Stimulated activated effector memory CD8-positive, alpha-beta T cell treated with anti-CD3 and anti-CD28 coated beads, Interleukin-12 subunit alpha, Interleukin-12 subunit beta, amount 100 ng/mL, for 72 hours (primary cell): ENCODE measurements at regions not wholly inside any gene's neighbourhood (a gene's known extent, or its start where the extent isn't known, plus 50 kb on each side); places are given as distances from the start of the nearest gene placed in this dataset.
"Not testable (repeated sequence)": the region's sequence is repeated elsewhere in the genome, so short reads cannot be mapped to it uniquely, and the experiment has no call there.

Source experiments
- ATAC-seq: fragments of 150-1000 bp; cut with Tn5 transposase; 2 replicates; pipeline ENCODE4 v1.10.0; 2021
- DNase-seq, 2 donors: peaks; one replicate each; pipeline ENCODE4 v3.0.0; 2021 to 2022; ENCODE audit warnings: low spot score in 2 of 2
- H3K27ac Mint-ChIP-seq: one replicate; pipeline ENCODE4 v1.8.0; 2022; ENCODE audit warnings: mild to moderate bottlenecking, mixed read lengths
- H3K36me3 Mint-ChIP-seq: one replicate; pipeline ENCODE4 v1.8.0; 2022; ENCODE audit warnings: mild to moderate bottlenecking, mixed read lengths
- H3K4me1 Mint-ChIP-seq: one replicate; pipeline ENCODE4 v1.8.0; 2022; ENCODE audit warnings: mixed read lengths
- H3K4me3 Mint-ChIP-seq: one replicate; pipeline ENCODE4 v1.8.0; 2022; ENCODE audit warnings: mild to moderate bottlenecking, mixed read lengths
- H3K9me3 Mint-ChIP-seq: one replicate; pipeline ENCODE4 v1.8.0; 2022; ENCODE audit warnings: mixed read lengths

GRCh38 chr4:177494791-177495190, 52.6 kb upstream of the AGA start:
- Mint-ChIP-seq H3K4me1 (no peaks in the 10 kb centered on the region), H3K4me3 (no peak overlapping the region), H3K27ac (no peak overlapping the region), H3K9me3 (no peaks in the 10 kb centered on the region), H3K36me3 (no peaks in the 10 kb centered on the region)
- DNase-seq (no peak), ATAC-seq (no peak)

DNA sequence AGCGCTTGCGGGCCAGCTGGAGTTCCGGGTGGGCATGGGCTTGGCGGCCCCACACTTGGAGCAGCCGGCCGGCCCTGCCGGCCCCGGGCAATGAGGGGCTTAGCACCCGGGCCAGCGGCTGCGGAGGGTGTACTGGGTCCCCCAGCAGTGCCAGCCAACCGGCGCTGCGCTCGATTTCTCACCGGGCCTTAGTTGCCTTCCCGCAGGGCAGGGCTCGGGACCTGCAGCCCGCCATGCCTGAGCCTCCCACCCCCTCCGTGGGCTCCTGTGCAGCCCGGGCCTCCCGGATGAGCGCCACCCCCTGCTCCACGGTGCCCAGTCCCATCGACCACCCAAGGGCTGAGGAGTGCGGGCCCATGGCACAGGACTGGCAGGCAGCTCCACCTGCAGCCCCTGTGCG, 53.4 kb upstream of the AGA start:
- H3K4me1 Mint-ChIP-seq, H3K27ac Mint-ChIP-seq, H3K4me3 Mint-ChIP-seq, ATAC-seq, DNase-seq, H3K36me3 Mint-ChIP-seq, H3K9me3 Mint-ChIP-seq: not testable (repeated sequence)

GRCh38 chr4:177499537-177499936, 57.3 kb upstream of the AGA start:
- Mint-ChIP-seq H3K36me3 (no peaks in the 10 kb centered on the region), H3K4me3 (no peak overlapping the region), H3K9me3 (no peaks in the 10 kb centered on the region), H3K4me1 (peaks cover 8% of the 10 kb centered on the region), H3K27ac (no peak overlapping the region)
- DNase-seq = no peak
- ATAC-seq = no peak

DNA sequence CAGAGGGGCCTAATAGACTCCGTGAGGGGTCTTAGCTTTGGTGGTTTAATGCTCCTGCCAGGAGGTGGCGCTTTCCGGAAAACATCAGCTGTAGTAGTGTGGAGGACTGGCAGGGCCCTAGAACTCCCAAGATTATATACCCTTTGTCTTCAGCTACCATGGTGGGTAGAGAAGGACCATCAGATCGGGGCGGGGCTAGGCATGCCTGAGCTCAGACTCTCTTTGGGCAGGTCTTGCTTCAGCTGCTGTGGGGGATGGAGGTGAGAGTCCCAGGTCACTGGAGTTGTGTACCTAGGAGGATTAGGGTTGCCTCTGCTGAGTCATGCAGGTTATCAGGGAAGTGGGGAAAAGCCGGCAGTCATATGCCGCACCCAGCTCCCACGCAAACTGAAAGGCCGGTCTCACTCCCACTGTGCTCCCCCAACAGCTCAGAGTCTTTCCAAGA, 63.0 kb upstream of the AGA start:
- H3K4me3 Mint-ChIP-seq = no peak overlapping the region
- no peak overlapping the region for H3K27ac Mint-ChIP-seq
- H3K4me1 Mint-ChIP-seq = peaks cover 8% of the 10 kb centered on the region
- H3K36me3 Mint-ChIP-seq = no peaks in the 10 kb centered on the region
- ATAC-seq (no peak), DNase-seq (no peak)
- H3K9me3 Mint-ChIP-seq = no peaks in the 10 kb centered on the region

- Mint-ChIP-seq H3K4me1 (no peaks in the 10 kb centered on the region), H3K36me3 (no peaks in the 10 kb centered on the region), H3K4me3 (no peak overlapping the region), H3K9me3 (no peaks in the 10 kb centered on the region), H3K27ac (no peak overlapping the region)
- DNase-seq = no peak
- ATAC-seq = no peak
Observed at GRCh38 chr4:177508662-177509061, 66.4 kb upstream of the AGA start.

- no peaks in the 10 kb centered on the region for H3K9me3 Mint-ChIP-seq
- no peaks in the 10 kb centered on the region for H3K36me3 Mint-ChIP-seq
- H3K27ac Mint-ChIP-seq = no peak overlapping the region
- no peak for DNase-seq
- ATAC-seq = no peak
- H3K4me3 Mint-ChIP-seq = no peak overlapping the region
- no peaks in the 10 kb centered on the region for H3K4me1 Mint-ChIP-seq
Observed at GRCh38 chr4:177509226-177509745, 67.0 kb upstream of the AGA start.

DNA sequence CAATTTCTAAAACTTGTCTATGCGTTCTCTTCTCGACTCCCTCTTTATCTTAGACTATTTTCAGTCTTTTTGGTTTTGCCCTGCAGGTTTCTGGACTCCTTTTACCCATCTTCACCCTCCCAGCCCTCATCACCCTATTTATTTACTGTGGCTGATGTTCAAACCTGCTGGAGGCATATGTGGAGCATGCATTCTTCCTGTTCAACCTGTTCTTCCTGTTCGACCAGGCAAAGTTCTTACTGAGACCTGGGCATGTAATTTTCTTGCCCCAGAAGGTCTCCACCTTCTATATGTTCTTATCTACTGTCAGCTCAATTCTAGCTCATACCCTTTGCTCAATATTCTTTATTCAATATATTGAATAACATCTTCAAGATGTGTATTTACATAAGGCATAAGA, 69.4 kb upstream of the AGA start:
- Mint-ChIP-seq H3K4me1 (no peaks in the 10 kb centered on the region), H3K36me3 (no peaks in the 10 kb centered on the region), H3K4me3 (no peak overlapping the region), H3K9me3 (no peaks in the 10 kb centered on the region), H3K27ac (no peak overlapping the region)
- DNase-seq (no peak), ATAC-seq (no peak)

DNA sequence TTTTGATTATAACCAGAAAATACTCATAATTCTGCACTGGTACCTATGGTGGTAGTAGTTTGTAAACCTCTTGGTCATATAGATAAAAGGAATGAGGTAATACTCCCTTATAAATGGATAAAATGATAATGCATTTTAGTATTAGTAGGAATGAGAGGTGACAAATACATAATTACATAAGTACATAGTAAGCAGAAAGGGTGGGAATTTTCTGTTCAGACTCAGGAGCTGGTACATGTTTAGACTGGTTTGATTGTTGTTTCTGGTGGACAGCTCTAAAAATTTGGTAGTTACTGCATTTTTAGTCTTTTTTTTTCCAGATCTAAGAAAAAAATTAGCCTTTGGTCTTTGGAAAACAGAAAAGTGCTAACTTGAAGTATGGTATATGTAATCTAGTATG, 70.4 kb upstream of the AGA start:
- H3K27ac Mint-ChIP-seq = no peak overlapping the region
- H3K9me3 Mint-ChIP-seq = no peaks in the 10 kb centered on the region
- H3K4me3 Mint-ChIP-seq = no peak overlapping the region
- DNase-seq = no peak
- H3K36me3 Mint-ChIP-seq = no peaks in the 10 kb centered on the region
- no peak for ATAC-seq
- H3K4me1 Mint-ChIP-seq = no peaks in the 10 kb centered on the region

GRCh38 chr4:177517862-177518261, 75.6 kb upstream of the AGA start:
- no peak overlapping the region for H3K27ac Mint-ChIP-seq
- peaks cover under 1% of the 10 kb centered on the region for H3K9me3 Mint-ChIP-seq
- ATAC-seq = no peak
- H3K4me3 Mint-ChIP-seq = no peak overlapping the region
- no peaks in the 10 kb centered on the region for H3K36me3 Mint-ChIP-seq
- DNase-seq = no peak
- no peaks in the 10 kb centered on the region for H3K4me1 Mint-ChIP-seq

- Mint-ChIP-seq H3K36me3 (no peaks in the 10 kb centered on the region), H3K4me3 (no peak overlapping the region), H3K9me3 (peaks cover 4% of the 10 kb centered on the region), H3K4me1 (no peaks in the 10 kb centered on the region), H3K27ac (no peak overlapping the region)
- DNase-seq = no peak
- ATAC-seq = no peak
Observed at GRCh38 chr4:177519481-177520260, 77.4 kb upstream of the AGA start.

- Mint-ChIP-seq H3K9me3 (no peaks in the 10 kb centered on the region), H3K4me3 (no peak overlapping the region), H3K36me3 (no peaks in the 10 kb centered on the region), H3K27ac (no peak overlapping the region), H3K4me1 (no peaks in the 10 kb centered on the region)
- DNase-seq (no peak), ATAC-seq (no peak)
Observed at GRCh38 chr4:177528620-177529019, 86.4 kb upstream of the AGA start.

GRCh38 chr4:177530561-177530960, 88.3 kb upstream of the AGA start:
- no peaks in the 10 kb centered on the region for H3K4me1 Mint-ChIP-seq
- no peaks in the 10 kb centered on the region for H3K36me3 Mint-ChIP-seq
- H3K4me3 Mint-ChIP-seq = no peak overlapping the region
- no peaks in the 10 kb centered on the region for H3K9me3 Mint-ChIP-seq
- DNase-seq (no peak), ATAC-seq (no peak)
- H3K27ac Mint-ChIP-seq = no peak overlapping the region

DNA sequence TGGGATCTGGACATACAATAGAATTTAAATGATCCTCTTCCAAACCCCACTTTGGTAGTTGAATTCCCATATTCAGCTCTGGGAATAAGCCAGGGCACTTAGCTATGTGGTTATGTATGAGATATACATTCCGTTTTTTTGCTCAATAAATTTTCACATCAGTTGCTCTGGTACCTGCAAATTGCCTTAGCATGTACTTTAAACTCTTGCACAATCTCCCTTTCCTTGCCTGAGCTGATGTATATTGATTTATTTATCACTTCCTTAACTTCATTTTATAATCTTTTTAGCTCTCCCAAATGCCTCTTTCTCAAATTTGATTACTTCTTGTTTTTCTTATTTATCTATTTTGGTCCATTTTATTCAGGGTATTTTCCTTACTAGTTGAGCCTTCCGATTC, 90.1 kb upstream of the AGA start:
- no peaks in the 10 kb centered on the region for H3K9me3 Mint-ChIP-seq
- no peak overlapping the region for H3K27ac Mint-ChIP-seq
- H3K36me3 Mint-ChIP-seq = no peaks in the 10 kb centered on the region
- no peaks in the 10 kb centered on the region for H3K4me1 Mint-ChIP-seq
- H3K4me3 Mint-ChIP-seq = no peak overlapping the region
- no peak for ATAC-seq
- no peak for DNase-seq

DNA sequence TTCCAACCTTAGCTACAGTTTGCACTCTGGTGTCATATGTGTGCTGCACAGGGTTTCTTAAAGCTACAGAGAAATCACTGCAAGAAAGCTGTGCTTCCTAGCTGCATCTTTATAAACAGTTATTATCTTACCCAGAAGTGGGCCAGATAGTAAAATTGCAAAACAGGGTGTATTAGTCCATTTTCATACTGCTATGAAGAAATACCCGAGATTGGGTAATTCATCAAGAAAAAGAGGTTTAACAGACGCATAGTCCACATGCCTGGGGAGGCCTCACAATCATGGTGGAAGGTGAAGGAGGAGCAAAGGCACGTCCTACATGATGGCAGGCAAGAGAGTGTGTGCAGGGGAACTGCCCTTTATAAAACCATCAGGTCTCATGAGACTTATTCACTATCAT, 92.6 kb upstream of the AGA start:
- H3K9me3 Mint-ChIP-seq, H3K4me3 Mint-ChIP-seq, ATAC-seq, H3K36me3 Mint-ChIP-seq, H3K27ac Mint-ChIP-seq, DNase-seq, H3K4me1 Mint-ChIP-seq: not testable (repeated sequence)

DNA sequence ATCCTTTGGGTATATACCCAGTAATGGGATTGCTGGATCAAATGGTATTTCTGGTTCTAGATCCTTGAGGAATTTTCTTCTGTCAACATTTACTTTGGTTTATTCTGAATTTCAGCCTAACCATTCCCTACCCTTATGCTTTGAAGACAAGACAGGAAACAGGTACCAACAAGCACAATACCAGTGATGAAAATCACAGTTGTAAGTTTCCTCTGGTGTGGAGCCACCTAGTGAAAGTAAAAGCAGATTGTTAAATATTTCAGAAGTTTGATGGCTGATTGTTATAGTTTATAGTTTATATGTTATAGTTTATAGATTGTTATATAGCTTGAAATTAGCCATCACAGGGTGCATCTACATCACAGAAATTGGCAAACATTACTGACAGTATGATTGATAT, 104.5 kb upstream of the AGA start:
- H3K36me3 Mint-ChIP-seq = no peaks in the 10 kb centered on the region
- DNase-seq = no peak
- no peak overlapping the region for H3K4me3 Mint-ChIP-seq
- no peak overlapping the region for H3K27ac Mint-ChIP-seq
- H3K4me1 Mint-ChIP-seq = no peaks in the 10 kb centered on the region
- ATAC-seq = no peak
- H3K9me3 Mint-ChIP-seq = no peaks in the 10 kb centered on the region

DNA sequence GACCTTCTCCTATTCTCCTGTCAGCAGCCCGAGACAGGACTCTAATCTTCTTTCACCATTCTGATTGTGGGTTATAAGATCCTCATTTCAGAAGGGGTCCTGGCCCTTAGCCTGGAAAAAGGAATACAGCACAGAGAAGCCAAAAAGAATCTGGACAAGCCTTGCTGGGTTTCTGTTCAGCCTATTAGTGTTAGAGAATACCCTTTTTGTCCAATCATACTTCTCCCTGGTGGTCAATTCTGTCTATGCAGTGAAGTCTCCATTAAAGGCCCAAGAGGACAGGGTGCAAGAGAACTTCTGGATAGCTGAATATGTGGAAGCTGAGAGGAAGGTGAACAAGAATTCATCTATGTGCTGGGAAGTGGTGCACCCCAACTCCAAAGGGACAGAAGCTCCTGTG, 105.7 kb upstream of the AGA start:
- Mint-ChIP-seq H3K4me3 (no peak overlapping the region), H3K36me3 (no peaks in the 10 kb centered on the region), H3K27ac (no peak overlapping the region), H3K4me1 (no peaks in the 10 kb centered on the region), H3K9me3 (no peaks in the 10 kb centered on the region)
- no peak for ATAC-seq
- no peak for DNase-seq
